NCI-H2171 (cell line): ENCODE measurements at regions not wholly inside any gene's neighbourhood (a gene's known extent, or its start where the extent isn't known, plus 50 kb on each side); places are given as distances from the start of the nearest gene placed in this dataset.

Experiments
- DNase-seq: peaks from one replicate; lab custom pipeline; 2025; lab: John Stamatoyannopoulos, UW

DNA sequence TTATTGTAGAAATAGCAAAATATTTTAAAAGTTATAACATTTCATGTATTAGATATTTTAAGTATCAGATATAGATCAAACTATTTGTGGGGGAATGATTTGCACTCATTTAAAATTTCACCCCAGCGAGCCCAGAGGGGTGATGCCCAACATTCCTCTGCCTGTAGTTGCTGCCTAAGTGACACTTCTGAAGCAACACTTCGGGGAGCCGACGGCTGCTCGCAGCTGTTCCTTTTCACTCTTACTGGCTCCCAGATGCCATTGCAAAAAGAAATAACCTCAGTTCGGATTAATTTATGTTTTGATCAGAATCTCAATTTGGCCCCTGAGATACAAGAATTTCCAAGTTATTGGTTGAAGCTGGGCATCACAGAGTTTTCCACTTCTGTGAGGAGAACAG is 603.8 kb downstream of the PLCL1 start:
- DNase-seq: no peak

DNA sequence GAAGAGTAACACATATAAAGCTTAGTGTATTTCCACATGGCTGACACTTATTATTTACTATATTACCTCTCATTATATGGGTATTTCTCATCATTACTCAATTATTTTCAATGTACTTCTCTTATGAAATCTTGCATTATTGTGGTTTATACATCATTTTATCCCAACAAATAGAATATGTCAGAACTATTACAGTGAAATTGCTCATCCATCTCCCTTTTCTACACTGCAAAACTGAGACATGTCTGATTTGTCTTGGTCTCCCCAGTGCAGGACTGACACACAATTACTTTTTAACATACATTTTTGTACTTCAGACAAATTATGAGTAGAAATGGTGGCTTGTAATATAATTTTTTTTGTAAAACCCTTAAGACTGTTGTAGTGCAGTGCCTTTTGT is 600.9 kb downstream of the PLCL1 start:
- no peak for DNase-seq

DNA sequence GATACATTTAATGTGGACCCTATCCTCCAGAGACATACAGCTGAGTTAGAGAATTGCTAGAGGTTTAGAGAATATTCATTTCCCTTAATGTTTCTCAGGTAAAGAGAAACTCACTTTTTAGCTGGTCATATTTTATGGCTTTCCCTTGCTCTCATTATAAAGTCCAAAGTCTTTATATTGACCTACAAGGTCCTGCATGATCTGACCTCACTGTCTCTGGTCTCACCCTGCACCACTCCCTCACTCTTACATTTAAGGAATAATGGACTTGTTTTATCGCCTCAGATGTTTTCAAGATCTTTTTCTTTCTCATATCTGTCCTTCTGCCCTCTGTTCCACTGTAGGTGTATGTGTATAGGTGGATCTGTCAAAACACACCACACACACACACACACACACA is 597.3 kb downstream of the PLCL1 start:
- DNase-seq: no peak

DNA sequence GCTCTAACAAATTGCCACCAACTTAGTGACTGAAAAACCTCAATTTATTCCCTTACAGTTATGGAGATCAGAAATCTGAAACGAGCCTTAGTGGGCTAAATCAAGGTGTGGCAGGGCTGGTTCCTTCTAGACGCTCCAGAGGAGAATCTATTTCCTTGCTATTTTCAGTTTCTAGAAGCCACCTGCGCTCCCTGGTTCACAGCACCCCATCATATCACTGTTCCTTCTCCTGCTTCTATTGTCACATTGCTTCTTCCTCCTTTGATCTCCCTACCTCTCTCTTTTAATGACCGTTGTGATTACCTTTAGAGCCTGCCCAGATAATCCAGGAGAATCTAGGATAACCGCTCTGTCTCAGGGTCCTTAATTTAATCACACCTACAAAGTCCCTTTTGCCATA is 596.6 kb downstream of the PLCL1 start:
- no peak for DNase-seq

DNA sequence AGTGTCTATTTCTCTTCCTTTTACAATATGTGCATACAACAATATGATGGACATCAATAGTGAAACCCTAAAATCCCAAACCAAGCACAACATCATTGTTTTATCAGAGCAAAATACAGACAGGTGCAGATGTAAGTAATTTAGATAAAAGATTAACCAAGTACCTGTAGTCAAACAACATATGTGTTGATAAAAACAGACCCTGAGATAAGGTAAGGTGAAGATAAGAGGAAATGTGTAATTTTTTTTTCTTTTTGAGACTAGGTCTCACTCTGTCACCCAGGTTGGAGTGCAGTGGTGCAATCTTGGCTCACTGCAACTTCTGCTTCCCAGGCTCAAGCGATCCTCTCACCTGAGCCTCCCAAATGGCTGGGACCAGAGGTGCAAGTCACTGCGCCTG is 589.8 kb downstream of the PLCL1 start:
- no peak for DNase-seq

DNA sequence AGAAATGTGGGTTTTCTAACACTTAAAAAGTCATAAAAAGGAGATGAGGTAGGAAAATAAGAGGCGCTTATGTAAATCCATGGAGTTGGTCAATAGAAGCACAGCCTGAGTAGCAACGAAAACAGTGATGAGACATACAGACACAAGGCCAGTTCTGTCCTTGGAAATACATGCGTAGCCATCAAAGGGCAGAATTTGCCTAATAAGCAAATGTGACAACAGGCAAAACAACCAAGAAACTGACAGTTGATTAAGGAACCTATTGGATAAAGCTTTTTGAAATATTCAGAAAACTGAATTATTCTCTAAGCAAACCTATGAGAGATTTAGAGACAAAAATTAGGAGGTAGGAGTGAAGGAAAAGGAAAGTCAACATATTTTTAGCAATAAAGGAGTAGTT is 586.3 kb downstream of the PLCL1 start:
- no peak for DNase-seq

DNA sequence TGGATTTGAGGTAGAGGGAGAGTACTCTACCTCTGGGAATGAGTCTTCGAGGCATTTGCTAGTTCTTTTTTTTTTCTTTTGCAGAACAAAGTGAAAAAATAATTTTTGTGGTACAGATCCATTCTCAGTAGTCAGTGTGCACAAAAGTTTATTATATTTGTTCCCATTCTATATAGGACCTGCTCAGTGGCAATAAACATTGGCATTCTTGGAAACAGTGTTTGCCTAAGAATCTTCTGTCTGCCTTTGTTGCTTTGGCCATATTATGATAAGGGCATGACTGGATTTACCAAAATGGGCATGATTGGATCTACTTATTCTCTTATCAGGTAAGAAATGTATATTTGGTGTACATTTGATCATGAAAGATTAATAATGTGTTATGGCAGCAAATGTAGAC is 583.3 kb downstream of the PLCL1 start:
- DNase-seq: no peak

DNA sequence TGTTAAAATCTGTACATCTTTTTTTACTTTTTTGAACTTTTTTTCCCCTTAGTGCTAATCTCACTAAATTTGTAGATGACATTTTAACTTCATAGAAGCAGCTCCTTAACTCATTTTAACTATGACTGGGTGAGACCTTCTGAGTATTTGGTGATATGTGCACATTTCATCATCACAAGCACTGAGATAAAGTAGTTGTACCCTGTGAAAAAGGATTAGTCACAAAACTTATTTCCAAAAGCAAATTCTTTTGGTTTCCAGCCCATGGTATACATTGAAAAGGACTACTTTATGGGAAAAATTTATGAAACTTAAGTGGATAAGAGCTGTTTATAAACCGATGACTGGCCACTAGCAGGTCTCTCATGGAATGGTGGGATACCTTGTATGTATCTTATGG is 581.5 kb downstream of the PLCL1 start:
- DNase-seq: no peak

DNA sequence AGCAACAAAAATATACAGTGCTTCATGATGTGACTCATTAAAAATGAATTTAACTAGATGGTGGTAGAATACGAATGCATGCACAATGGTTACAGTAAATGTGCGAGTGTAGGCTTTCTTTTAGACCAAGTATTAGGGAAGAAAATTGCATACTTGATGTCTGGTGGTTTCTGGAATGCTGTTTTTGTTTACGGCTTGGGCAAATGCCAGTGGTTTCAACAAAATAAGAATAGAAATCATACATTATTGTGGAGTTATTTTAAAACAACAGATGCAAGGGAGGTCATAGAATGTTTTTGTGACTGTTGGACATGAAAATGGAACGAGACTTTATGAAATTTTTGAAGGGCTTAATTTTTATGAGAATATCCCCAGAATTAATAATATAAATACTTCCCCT is 580.9 kb downstream of the PLCL1 start:
- no peak for DNase-seq

DNA sequence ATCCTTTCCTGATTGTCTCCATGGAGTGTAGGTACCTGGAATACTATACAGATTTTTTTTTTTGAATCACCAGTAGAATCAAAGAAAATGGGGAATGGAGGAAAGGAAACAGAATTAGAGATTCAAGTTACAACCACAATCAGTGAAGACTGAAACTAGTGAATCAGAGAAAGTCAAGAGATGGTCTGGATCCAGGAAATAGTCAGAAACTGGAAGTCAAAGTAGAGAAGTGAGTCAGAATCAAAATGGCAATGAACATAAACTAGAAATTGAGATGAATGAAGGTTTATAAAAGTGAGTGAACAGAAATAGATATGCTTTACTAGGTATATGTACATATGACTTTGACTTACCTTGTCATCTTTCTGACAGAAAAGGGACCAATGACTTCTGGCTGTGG is 579.0 kb downstream of the PLCL1 start:
- no peak for DNase-seq

DNA sequence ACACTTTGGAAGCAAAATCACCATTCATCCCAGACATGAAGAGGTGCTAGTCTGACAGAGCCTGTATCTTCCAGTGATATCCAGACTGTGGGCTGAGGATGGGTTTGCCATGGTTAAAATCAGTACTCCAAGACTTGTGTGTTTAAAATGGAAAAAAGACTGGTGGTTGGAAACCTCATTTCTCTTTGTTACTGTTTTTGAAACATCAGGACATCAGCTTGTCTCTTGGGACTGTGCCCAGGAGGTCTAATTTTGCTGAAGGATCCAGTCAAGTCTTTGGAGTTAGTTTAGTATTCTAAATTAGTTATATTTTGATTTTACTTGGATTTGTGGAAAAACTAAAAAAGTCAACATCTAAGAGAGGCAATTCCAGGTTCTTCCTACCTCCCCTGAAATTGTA is 578.4 kb downstream of the PLCL1 start:
- no peak for DNase-seq

DNA sequence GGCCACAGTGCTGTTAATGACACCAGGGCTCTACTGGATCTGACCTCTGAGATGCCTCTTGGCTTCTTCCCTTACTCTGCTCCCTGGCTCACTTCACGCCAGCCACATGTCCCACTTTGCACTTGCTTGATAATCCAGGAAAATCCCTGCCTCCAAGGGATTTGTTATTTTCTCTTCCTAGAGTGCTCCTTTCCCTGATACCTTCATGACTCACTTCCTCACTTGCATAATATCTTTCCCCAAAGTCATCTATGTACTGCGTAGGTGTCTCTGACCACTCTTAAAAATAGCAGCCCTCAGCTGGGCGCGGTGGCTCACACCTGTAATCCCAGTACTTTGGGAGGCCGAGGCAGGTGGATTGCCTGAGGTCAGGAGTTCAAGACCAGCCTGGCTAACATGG is 572.3 kb downstream of the PLCL1 start:
- no peak for DNase-seq

DNA sequence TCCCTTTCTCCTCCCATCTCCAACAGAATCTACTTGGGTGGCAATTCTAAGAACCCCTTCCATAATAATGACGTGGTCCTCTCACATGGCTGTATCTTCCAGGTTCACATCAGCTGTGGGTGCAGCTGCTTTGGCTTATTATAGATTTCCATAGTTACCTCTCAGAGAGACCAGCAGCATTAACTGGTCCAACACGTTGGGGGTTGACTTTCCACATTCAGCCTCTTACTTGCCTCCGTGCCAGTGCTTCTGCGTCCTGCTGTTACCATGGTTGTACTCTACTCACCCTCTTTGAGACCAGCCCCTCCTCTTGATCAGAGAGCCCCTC is 570.7 kb downstream of the PLCL1 start:
- no peak for DNase-seq

DNA sequence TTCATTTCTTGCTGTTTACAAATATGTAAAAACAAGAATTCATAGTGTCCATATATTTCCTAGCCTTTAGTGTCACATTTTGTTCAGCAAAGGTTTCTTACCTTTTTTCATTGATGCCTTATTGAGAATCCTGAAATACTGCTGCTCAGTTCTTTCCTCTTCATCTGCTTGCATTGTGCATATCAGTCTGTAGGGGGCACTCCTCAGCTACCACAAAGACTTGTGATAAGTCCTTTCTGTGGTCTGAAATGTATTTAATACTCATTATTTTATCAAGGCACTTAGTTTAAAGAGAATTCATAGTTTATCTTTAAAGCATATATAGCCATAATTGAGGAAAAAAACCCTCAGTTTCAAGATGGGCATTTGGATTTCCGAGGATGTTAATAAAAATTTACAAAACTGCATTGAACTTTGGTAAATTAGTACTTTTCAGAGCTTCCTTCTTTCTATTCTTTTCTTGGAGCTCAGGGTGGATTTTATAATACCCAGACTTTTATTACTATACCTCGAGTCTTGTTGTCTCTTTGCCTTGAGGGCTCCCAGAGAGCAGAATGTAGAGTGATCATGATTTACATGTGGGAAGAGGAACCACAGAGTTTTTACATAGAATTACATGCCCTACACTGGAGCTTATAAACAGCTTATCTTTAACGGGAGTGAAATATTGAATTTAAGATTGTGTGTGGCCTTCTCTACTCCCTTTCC is 570.1 kb downstream of the PLCL1 start:
- DNase-seq: no peak

DNA sequence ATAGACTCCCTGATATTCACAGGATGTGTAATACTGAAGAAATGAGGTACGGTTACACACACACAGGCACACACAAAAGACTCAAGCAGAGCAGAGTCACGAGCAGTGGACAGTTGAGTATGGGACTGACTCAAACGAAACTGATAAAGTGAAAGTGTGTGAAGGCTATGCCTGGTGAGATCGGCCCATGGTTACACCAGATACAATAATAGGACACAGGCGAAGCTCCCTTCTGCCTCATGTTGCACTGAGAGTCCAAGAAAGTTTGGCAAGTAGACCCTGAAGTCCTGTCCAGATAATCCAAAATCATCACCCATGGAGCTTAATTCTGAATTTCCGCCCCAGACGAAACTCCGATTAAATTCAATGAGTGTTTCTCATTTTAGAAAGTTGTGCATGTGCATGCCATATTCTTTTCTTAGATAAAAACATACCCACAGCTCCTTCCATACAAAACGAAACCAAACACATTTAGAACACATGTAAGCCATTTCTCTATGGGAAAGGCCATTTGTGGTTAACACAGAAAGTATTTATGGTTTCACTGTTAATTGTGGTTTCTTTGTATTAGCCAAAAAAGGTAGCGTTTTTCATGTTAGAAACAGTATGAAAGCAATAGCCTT is 567.6 kb downstream of the PLCL1 start:
- DNase-seq: no peak

DNA sequence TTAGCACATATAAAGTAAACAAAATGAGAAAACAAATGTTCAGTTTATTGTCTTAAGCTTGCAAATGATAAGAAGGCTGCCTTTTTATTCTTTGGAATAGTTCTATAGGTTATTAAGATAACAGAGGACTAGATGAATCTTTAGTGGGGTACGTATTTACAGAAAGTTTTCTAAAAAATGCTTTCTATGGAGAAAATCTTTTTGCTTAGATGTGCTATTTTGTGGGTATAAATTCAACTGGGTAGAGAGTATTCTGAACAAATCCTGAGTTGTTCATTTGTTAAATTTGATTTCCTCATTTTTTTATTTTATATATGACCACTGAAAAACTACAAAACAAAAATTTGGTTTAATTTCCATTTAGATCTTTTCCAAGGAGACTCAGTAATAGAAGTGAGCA is 566.9 kb downstream of the PLCL1 start:
- no peak for DNase-seq

DNA sequence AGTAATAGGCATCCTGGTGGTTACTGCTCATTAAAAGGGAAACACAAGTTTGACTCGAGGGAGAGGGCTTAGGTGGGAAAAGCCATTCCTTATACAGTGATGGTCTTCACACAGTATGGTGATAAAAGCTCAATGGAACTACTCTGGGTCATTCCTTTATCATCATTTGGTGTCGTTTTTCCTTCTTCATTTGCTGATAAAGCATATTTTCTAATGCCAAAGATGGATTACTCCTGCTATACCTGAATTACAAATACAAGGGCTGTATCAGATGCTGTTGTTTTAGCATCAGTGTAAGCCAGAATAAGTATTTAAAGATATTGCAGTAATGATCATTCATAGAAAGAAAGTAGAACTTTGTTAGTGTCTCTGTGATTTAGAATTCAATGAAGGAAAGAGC is 563.7 kb downstream of the PLCL1 start:
- DNase-seq: no peak

DNA sequence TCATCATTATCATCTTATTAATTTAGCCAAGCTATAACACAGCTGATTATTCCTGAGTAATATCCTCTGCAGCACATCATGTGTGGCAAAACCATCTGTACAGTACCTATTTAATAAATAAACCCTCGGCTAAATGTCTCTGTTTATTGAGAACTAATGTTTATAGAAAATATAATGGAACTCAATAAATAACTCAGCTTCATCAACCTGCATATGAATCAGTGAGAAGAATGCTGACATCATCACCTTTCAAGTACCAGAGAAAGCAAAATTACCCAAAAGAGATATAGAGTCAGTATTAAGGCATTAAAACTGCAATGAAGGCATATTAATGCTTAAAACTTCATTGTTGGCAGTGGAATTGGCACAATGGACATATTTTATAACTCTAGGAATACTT is 558.3 kb downstream of the PLCL1 start:
- DNase-seq: no peak

DNA sequence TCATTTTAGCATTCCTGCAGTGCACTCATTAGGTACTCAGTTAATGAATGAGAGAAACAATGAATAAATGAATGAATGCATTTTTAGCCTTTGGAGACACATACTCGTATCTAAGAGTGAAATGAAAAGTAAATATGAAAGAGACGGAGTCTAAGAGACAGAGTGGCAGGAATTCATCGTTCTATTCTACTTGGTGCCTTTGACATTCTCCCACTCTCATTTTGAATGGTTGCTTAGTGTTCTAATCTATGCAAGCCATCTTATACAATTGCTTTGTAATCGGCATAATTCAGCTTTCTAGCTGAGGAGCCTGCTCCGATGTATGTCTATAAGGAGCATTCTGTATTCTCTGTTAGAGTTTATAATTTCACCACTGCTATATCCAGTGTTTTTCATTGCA is 554.9 kb downstream of the PLCL1 start:
- DNase-seq: no peak

DNA sequence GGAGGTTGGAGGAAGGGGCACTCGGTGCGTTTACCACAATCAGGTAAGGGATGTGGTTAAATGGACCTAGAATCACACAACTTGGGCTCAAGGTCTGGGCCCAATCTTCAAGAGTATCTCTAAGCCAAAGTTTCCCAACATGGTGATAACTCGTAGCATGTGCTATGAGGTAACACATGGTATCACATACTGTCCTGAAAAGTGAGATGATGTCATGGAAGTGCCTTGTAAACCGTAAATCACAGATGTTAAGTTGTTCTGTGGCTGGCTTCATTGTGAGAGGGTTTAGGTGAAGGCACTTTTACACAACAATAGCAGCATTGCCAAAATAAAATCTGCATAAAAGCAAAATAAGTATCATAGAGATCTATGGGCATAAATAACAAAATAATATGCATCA is 551.8 kb downstream of the PLCL1 start:
- DNase-seq: no peak

DNA sequence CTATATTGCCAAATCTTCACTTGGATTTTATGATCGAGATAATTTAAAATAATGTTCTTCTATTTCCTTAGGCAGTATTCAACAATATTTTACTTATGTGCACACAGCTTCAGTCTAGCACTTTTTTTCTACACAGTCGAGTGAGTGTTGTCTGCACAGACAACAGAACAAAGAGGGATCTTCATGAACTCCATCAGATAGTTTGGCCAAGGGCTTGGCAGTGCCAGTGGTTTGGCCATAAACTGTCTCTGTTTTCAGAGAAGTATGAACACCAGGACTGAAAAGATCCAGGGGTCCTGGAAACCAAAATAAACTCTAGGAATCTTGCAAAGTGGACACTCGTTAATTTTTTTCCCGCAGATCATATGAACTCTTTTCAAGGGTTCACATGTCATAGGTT is 547.3 kb downstream of the PLCL1 start:
- DNase-seq: no peak

DNA sequence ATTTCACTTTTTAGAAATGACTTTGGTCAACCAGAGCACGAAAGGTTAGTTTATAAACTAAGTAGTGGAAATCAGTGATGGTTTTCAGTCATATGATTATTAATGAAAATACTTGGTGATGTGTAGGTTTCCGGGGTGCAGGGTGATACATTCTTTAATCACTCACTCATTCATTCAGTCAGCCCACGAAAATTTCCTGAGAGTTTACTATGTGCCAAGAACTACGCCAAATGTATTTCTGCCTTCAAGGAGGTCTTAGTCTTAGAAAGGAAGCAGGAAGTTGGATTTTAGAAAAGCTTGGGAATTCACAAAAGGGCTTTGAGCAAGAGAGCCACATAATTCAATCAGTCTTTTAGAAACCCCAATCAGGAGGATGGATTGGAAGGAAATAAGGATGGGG is 543.6 kb downstream of the PLCL1 start:
- no peak for DNase-seq

DNA sequence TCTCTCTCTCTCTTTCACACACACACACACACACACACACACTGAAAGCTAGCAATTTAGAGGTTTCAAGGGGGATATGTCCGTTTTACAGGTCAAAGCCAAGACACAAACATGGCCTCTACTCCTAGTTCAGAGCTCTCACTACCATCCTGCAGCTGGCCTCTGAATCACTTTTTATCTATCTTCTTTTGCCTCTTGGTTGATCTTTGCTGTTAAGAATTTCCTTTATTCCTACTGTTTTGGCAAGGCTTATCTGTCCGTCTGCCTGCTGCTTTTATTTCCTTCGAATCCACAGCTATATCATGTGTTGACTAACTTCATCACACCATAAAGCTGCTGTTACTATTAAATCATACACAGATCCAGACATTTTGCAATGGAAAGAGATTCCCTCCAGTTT is 543.0 kb downstream of the PLCL1 start:
- DNase-seq: no peak

DNA sequence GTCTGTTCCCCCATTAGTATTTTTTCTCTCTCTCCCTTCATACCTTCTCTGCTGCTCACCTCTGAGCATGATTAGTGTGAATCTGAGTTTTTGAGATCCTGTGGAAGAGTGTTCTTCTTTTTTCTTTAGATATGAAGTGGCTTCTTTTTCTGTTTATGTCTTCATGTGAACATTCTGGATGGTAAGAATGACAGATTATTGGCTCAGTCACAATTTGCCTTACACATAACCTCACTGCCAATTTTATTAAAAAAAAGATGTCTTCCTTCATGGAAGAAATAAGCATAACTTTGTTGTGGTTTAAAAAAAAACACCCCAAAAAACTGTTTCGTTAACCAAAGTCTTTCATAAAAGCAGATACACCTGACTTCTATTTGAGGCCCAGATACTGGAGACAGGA is 539.1 kb downstream of the PLCL1 start:
- no peak for DNase-seq

DNA sequence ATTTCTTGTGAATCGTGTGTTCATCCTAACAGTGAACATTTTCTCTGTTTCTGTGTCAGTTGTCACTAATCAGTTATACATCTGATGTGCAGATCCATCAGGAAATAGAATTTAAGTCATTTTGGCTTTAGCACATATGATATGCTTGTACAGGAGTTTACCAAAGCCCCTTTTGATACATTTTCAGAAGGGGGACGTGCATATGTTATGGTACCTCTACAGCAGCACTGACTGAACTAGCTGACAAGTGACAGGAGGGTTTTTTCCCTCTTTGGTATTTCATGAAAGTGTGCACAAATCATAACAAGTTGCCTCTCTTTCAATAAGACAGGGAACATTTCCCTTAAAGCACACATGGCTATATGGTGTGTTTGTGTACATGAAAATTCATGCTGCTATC is 536.5 kb downstream of the PLCL1 start:
- DNase-seq: no peak
